GM18861 (cell line): ENCODE measurements at regions not wholly inside any gene's neighbourhood (a gene's known extent, or its start where the extent isn't known, plus 50 kb on each side); places are given as distances from the start of the nearest gene placed in this dataset.

Experiments
- ATAC-seq: cut with Tn5 transposase; IDR thresholded peaks from one replicate; pipeline ENCODE4 v1.9.1; 2021; ENCODE audit not compliant: unreplicated experiment

DNA sequence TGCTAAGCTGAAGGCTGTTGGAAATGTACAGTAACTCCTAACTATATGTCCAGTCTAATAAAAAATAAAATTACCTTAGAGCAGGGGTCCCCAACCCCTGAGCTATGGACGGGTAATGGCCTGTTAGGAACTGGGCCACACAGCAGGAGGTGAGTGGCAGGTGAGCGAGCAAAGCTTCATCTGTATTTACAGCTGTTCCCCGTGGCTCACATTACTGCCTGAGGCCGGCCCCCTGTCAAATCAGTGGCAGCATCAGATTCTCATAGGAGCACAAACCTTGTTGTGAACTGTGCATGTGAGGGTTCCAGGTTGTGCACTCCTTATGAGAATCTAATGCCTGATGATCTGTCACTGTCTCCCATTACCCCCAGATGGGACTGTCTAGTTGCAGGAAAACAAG is 73.1 kb upstream of the CXCR4 start:
- no peak for ATAC-seq

DNA sequence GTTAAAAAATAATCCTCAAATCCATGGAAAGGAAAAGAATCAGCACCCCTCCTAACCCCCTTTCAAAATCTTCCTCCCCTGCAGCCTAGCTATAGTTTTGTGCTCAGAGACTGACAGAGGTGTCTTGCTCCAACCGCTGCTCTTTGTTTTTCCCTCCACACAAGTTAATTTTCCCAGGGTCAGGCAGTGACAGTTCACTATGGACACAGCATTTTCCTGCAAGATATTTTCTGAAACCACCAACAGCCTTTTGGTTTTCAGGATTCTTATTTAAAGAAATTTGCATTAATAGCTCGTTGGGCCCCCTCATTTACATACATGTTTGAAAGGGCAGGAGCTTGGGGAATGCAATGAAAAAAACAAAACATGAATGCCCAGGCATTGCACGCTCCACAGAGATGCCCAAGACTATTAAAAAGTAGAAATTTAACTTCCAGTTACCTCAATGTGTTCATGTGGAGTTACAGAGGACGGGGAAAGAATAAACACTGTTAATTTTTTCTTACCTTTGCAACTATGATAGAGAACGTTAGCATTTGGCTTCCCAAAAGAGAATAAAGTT is 71.4 kb upstream of the CXCR4 start:
- no peak for ATAC-seq

DNA sequence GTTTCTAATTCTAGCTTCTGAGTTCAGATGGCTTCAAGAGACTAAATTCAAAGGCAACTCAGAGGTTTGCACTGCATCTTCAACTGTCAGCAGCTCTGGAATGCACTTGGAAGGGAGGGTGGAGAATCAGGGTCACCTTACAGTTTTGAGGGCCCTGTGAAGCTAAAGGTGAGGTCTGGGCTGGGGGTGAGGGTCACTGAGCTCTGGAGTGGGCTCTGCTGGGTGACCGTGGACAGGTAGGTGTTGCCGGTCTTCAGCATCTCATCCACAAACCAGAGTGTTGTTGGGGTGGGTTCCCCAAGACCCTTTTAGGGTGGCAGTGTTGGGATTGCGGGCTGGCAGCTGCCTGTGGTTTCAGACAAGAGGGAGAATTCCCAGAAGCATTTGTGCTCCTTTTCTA is 70.1 kb upstream of the CXCR4 start:
- ATAC-seq, result no peak

DNA sequence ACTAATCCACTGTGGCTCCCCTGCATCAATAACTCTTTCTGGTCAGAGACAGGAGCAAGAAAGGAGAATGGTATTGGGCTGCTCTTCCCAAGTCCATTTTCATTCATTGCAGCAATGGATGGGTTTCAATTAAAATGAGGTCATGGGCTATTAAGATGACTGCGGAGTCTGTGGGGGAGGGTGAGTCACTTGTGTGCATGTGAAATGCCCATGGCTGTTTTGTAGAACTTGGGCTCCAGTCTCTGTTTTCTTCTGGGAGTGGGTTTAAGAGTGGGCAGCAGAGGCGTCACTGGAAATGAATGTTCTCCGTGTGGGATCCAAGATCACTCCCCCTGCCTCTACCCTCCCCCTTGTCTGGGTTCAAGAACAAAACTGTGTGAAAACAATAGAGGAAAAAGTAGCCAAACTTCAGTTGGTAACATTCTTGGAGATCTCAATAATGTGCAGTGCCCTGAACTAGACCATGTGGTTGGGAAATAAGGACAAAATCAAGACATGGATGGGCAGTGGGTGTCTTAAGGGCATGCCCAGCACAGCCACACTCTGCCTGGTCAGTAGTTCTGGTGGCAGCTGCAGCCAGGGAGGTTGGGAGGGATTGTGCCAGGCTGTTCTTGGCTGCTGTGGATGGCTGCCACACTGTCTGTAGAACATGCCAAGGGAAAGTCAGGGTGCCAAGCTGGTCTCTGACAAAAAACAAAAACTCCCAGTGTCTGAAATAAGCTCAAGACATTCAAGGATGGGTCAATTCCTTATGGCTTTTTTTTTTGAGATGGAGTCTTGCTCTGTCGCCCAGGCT is 68.2 kb upstream of the CXCR4 start:
- ATAC-seq, result no peak

DNA sequence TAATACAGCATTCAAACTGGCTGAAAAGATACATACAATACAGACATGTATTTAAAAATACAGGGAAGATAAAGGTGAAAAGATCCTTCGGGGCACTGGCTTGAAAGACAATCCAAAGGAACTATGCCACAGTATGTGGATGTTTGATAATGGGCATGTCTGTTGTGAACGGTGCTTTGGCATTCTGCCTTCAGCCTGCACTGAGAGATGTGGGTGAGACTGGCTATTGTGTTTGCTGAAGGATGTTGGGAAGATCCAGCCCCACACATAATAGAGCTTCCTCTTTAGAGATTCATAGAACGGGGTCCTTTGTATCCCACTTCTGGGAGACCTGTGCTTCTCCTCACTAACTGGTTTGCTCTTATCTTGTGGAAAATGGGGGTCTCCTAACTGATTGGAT is 65.1 kb upstream of the CXCR4 start:
- ATAC-seq, result no peak

DNA sequence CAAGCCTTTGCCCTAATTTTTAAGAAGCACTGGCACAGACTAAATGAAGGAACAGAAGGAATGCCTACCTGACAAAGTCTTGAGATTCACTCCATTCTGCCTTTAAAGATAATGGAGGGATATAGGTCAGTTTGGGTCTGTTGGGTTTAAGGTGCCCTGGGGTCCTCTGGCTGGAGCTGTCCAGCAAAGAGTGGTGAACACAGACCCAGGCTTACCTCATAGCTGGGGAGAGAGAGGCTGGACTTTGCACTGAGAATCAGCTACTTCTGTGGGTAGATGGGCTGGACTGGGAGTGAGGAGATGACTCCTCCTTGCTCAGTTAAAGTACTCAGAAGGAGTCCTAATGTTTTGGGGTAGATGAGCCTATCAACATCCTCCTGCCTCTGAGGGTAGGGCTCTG is 64.4 kb upstream of the CXCR4 start:
- ATAC-seq, result no peak

DNA sequence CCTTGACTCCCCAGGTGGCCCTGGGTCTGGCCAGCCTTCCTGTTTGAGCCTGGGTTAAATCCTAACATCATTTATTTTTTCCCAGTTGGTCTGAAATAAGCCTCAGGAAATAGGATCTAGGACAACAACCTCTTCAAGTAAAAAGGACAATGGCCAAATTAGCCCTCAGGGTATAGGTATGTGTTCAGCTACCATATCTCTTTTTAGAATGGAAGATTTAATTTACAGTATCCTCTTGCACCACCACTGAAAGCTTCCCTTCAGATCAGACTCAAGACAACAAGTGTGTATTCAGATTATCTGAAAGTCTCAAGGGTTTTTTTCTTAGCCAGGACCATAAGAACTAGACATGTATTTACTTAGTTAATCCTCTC is 61.6 kb upstream of the CXCR4 start:
- no peak for ATAC-seq

DNA sequence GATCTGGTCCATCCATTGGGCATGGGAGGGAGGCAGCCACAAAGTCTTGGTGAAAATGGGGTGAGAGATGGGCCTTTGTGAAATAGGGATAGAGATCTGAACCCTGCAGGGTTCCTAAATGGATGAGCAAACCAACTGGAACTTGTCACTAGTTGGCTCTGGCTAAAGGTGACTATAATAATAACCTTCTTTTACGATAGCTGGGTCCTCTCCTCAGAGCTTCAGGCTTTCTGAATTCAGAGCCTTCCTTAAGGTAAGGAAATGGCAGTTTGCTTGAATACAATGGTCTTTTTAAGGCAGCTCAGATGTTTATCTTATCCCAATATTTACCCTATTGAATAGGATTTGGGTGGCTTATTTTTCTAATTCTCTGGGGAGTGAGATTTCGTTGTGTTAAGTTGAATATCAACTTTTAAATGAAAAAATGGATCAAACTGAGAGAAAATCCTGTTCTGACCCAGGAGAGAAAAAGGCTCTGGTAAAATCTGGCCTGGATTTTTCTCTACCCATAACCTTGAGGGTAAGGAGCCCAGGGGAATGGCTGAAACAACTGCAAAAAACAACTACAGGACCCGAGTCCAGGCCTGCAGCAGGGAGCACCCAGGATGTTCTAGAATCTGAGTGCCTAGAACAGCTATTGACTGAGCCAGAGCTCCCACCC is 61.1 kb upstream of the CXCR4 start:
- ATAC-seq, result no peak

DNA sequence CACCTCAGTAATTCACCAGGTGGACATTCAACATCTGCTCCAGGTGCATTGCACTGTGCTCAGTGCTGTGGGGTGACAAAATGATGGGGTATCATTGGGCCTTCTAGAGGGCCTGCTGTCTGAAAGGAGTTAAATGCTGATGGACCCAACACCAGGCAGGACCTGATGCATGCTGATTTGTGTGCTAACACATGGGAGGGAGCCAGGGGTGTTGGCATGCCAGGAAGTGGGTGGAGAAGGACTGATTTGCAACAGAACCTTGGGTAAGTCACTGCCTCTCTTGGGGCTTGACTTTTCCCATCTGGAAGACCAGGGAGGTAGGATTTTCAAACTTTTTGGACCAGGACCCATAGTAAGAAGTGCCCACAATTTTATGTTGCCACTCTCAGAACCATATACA is 57.9 kb upstream of the CXCR4 start:
- ATAC-seq, result no peak

DNA sequence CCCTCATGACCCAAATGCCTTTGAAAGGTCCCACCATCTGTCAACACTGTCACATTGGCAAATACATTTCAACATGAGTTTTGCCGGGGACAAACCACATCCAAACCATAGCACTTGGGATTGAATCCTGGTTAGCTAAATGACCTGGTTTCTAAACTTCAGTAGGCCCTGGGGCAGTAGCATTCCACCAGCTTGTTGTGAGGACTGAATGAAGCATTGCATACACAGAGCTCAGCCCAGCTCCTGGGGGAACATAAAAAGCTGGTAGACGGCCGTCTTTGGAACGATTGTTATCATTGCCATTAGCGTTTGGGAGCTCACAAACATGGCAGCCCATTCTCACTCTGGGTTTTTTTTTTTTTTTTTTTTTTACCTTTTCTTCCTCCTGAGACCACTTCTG is 57.5 kb upstream of the CXCR4 start:
- no peak for ATAC-seq

DNA sequence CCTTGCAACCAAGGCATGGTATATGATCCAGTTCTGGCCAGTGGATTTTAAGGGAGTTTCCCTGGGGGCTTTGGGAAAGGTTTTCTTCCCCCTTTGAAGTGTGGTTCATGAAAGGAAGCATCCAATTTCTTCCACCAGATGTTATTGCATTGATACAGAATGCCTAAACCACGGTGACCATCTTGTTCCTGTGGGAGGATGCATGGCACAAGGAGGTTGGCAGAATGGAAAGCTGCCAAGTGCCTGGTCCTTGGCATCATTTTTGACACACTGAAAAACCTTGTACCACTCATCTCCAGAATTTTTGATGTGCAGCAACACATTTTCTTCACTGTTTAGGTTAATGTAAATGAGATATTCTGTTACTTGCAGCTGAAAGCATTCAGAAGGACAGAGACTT is 55.2 kb upstream of the CXCR4 start:
- no peak for ATAC-seq

DNA sequence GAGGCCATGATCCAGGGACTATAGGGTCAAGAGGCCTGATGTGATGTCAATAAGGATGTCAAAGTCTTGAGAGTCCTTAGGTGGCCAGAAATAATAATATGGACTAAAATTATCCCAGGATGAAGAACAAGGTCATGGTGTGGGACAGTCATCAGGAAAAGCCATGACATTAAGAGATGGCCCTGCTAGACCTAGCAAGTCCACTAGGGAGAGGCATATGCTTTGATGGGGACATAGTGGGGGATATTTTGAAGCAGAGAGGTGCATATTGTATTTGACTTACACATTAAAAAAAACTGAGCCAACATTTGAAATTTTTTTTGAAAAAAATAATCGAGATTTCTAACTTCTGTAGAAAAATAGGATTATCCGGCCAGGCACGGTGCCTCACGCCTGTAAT is 53.3 kb upstream of the CXCR4 start:
- no peak for ATAC-seq

DNA sequence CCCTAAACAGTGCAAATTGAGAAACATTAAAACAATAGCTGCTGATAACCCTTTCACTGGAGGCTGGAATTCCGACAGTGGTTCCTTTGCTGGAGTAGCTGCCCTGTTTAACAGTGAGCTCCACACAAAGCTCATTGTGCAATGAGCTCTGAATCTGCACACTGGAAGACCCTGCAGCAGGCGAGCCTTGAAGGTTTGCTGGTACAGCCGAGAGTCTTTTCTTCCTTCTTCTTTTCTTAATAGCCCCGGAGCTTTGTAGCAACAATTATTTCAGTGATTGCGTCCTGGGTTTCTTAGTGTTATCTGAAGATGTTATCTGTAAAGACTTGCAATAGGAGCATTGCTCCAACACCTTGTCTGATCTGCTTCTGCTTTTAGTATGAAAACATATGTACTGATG is 50.8 kb upstream of the CXCR4 start:
- ATAC-seq, result no peak

DNA sequence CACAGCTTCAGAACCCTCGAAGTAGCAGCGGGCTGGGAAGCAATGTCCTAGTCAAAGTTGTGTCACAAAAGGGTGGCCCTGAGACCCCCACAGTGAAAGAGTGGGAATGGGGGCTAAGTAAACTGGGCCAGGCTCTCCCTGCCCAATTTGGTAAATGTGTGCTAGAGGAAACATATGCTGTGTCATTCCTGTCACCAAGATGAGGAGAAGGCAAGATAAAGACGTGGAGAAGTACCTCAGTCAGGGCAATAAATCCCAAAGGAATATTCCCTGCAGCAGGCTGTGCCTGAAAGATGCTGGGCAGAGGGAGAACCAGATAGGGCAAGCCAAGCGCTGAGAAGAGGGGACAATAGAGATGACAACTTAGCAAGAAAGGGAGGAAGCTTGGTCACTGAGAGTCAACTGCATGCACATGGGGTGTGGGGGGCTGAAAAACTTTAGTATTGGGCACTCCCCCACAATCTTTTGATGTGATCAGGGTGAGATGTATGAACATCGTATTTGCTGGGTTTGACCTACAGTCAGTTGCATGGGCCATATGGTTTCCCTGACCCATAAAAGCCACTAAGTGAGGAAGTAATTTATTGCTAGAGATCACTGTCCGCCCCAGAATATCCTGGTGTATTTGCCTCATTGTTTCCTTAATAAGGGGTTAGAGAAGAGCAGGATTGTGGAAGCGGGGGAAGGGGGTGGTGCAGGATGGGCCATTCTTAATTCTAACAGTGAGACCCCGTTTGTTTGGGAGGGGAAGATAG is 49.9 kb upstream of the CXCR4 start:
- ATAC-seq, result no peak
